Stimulated activated CD4-positive, alpha-beta T cell treated with anti-CD3 and anti-CD28 coated beads, Interleukin-1b, Interleukin-23, amount 100 ng/mL, for 24 hours (primary cell): ENCODE measurements at regions not wholly inside any gene's neighbourhood (a gene's known extent, or its start where the extent isn't known, plus 50 kb on each side); places are given as distances from the start of the nearest gene placed in this dataset.

ENCODE experiments used
- DNase-seq, 4 experiments: peaks; one replicate each; pipeline ENCODE4 v3.0.0-alpha.2; 2020; ENCODE audit warnings: low read depth in 4 of 4, low spot score in 1 of 4

GRCh38 chr5:138665261-138665660 lies 88.0 kb upstream of the CTNNA1 start:
- DNase-seq = no peak

GRCh38 chr5:138664276-138664943 lies 88.8 kb upstream of the CTNNA1 start:
- no peak for DNase-seq

DNA sequence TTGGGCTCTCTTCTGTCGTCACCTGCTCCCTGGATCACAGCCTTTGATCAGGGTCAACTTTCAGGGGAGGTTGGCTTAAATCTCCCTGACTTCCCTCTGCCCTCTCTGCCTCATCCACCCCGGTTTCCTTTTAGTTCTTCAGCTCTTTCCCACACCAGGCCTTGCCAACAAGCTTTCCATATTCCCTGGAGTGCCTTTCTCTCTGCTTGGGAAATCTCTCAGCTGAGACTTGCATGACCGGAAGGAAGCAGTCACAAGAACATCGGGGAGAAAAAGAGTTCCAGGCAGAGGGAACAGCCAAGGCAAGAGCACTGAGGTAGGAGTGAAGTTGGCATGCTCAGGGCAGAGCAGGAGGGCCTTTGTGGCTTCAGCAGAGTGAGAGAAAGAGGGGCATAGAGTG lies 88.4 kb upstream of the HSPA9 start:
- DNase-seq = no peak

DNA sequence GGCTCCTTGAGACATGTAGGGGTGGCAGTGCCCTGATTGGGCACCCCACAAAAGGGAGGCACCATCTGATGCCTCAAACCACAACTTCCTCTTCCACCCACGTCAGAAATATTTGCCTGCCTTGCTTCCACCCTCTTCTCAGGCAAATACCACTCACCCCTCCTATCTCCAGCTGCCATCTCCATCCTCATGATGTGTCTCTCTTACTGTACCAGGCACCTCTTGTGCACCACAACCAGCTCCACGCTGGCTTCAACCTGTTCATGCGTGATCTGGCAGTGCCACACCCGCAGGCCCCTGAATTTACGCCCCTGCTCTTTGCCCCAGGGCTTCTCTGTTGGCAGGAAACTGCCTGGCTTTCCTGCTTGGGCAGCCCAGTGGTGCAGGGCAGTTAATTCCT lies 87.8 kb upstream of the HSPA9 start:
- no peak for DNase-seq

- peak in 1 of 4 experiments; percentile 16 for DNase-seq
Observed at GRCh38 chr5:138662599-138662998, 87.4 kb upstream of the HSPA9 start.

DNA sequence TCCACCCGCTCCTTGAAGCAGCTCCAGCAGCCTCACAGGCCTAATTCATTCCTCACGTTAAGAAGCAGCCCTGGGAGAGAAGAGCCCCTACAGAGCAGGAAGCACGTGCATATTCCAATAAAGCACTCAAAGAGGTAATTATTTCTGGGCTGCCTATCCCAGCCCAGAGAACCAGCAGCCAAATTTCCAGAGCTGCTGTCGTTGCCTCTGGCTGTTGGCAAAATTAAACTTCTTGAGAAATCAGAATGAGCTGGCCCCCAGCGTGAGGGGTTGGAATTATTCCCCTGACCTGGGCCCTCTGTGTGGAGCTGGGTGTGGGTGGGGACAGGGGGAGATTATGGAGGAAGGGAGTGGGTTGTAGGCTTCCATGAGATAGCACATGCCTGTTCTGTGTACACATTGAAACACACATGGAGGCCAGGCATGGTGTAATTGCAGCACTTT lies 86.8 kb upstream of the HSPA9 start:
- no peak for DNase-seq

- DNase-seq = no peak
Observed at GRCh38 chr5:138661291-138661960, 86.2 kb upstream of the HSPA9 start.

DNA sequence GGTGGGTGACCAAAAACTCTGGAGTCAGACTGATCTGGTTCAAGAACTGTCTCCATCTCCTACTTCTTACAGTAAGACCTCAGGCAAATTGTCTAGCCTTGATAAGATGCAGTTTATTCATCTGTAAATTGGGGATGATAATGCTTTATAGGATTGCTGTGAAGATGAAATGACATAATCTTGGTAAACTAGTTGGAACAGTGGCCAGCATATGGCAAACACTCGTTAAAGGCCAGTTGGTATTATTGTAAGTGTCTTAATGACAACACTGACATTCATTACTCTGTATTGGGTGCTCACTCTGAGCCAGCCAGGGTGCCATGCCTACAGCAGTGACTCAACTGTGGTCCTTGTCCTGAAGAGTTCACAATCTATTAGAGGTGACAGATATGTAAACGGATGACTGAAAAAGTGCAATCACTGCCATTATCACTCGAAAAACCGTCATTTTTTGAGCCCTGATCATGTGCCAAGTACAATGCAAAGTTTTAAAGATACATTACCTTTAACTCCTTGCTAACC lies 84.9 kb upstream of the HSPA9 start:
- no peak for DNase-seq

- no peak for DNase-seq
Observed at GRCh38 chr5:138659561-138659960, 84.4 kb upstream of the HSPA9 start.

DNA sequence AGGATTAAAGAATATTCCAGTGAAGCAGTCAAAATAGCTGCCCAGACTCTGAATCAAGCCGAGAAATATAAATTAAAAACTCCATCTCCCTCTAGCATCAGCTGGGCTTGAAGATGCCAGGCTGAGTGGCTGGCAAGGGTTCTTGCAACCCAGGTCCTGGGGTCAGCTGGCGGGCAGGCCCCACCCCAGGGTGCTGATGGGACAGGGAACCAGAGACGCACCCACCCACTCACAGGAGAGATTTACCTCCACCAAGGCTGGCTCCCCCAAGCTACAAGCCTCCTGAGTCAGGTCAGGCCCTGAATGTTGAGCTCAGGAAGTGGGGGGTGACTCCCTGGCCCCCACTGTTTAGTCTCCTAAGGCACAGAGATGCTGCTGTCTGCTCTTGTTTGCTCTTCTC lies 83.9 kb upstream of the HSPA9 start:
- DNase-seq = no peak

- DNase-seq = no peak
Observed at GRCh38 chr5:138658676-138659075, 83.5 kb upstream of the HSPA9 start.

DNA sequence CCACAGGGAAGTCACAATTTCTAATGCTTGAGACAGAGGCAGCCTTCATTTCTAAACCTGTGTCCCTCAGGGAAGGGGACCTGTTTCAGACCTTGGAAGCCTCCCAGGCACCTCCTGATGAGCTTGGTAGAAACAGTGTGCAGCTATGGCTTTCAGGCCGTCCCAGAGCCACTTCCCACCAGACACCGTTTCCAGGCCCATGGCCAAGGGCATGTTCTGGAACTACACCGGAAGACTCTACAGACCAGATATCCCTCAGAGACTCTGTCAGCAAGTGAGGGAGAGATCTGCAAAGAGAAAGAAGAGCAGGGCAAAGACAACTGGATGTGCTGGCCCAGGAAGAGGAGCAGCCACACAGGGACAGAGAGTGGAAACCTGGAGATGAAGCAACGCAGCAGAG lies 82.2 kb upstream of the HSPA9 start:
- DNase-seq = no peak

- DNase-seq = no peak
Observed at GRCh38 chr5:138656916-138657315, 81.7 kb upstream of the HSPA9 start.

DNA sequence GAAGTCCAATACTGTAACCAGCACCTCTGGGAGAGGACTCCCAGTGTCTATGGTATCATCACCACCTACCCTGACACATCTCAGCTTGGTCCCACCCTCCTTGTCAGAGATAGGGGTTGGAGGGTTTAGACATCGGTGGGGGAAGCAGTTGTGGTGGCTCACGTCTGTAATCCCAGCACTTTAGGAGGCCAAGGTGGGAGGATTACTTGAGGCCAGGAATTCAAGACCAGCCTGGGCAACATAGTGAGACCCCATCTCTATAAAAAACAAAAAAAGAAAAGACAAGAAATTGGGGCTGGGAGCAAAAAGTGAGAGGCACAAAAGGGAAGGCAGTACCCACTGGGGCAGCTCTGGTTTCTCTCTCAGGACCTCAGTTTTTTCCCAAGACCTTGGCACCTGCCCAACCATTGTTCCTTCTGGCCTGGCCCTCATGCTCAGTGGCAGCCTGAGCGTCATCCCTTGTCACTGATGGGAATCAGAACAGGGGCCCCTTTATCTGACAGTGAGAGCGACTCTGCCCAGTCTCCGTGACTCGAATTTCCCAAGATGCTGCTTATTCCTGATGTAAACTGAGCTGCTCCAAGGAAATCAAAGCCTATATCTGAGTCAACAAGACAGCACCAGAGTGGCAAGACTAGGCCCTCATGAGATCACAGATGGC lies 80.5 kb upstream of the HSPA9 start:
- DNase-seq = no peak

DNA sequence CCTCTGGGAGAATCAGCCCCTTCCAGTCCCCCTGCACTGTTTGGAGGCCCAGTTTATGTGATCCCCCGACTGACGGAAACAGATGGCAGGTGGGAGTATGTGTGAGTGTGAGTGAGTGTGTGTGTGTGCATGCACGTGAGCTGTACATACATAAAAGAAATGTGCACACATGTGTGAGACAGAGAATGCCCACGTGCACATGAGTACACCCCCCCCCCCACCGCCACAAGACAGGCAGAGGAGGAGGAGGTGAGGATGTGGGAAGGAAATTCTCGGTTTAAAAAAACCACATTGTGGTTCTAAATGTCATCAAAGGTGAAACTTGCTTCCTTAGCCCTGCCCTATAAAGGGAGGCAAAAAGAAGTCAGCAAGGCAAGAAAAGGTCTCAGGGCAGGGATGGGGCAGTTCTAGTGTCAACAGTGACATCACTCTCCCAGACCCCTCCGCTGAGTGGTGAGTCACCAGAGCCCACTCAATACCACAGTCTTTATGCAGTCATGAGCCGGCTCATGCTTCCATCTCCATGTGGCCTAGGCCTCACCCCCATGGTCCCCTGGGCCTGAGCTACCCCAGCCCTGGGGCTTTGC lies 79.2 kb upstream of the HSPA9 start:
- peak; percentile 29 to 69 (median 47) for DNase-seq

GRCh38 chr5:138653502-138653901 lies 78.3 kb upstream of the HSPA9 start:
- DNase-seq = no peak

GRCh38 chr5:138651767-138652117 lies 76.5 kb upstream of the HSPA9 start:
- DNase-seq = no peak

GRCh38 chr5:138651058-138651766 lies 76.0 kb upstream of the HSPA9 start:
- DNase-seq = no peak

GRCh38 chr5:138650196-138650595 lies 75.0 kb upstream of the HSPA9 start:
- no peak for DNase-seq

DNA sequence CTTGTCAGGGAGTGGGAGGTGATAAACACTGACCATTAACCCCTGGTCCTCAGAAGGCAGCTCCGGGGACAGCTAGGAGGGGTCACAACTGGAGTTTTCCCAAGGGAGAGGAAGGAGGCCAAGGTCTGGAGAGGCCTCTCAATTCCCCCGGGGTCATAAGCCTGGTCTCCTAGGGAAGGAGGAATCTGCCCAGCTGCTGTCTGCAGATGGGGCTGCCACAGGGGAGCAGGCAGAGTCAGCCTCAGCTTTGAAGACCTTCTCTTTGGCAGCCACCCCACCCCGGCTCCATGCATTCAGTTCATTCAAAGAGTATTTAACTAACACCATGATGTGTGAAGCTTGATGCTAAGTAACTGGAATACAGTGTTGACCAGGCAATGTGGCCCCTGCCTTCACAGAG lies 74.6 kb upstream of the HSPA9 start:
- no peak for DNase-seq

GRCh38 chr5:138649316-138649720 lies 74.1 kb upstream of the HSPA9 start:
- DNase-seq = no peak
